Left ventricle myocardium inferior (tissue), 1 donor: ENCODE measurements at regions not wholly inside any gene's neighbourhood (a gene's known extent, or its start where the extent isn't known, plus 50 kb on each side); places are given as distances from the start of the nearest gene placed in this dataset.

ENCODE experiments used
- DNase-seq: peaks from one replicate; pipeline ENCODE4 v3.0.0-alpha.2; 2020
- H3K27ac ChIP-seq: fragments of 200-600 bp; replicated peaks from 2 replicates; pipeline ENCODE4 v1.8.0; 2021
- H3K27me3 ChIP-seq: fragments of 200-600 bp; 2 replicates; pipeline ENCODE4 v1.8.0; 2021; ENCODE audit warnings: low read depth
- H3K36me3 ChIP-seq: fragments of 200-600 bp; 2 replicates; pipeline ENCODE4 v1.8.0; 2021
- H3K4me1 ChIP-seq: fragments of 200-600 bp; 2 replicates; pipeline ENCODE4 v1.8.0; 2021
- H3K4me3 ChIP-seq: fragments of 200-600 bp; 2 replicates; pipeline ENCODE4 v1.8.0; 2021; ENCODE audit warnings: mild to moderate bottlenecking, moderate library complexity
- H3K9me3 ChIP-seq: fragments of 200-600 bp; replicated peaks from 2 replicates; pipeline ENCODE4 v1.8.0; 2021
- CTCF ChIP-seq: fragments of 200-600 bp; IDR thresholded peaks from 2 replicates; pipeline ENCODE4 v1.8.0; 2021; ENCODE audit warnings: antibody characterized with exemption, mild to moderate bottlenecking, borderline replicate concordance
- intact Hi-C: fragments of 100-400 bp; cut with micrococcal nuclease; formaldehyde crosslinking; loops from one replicate; pipeline ENCODE4 v1.11.0; 2022
- donor health status: DM: no; HTN: yes; CAD: no; lungs with severe emphysema.

DNA sequence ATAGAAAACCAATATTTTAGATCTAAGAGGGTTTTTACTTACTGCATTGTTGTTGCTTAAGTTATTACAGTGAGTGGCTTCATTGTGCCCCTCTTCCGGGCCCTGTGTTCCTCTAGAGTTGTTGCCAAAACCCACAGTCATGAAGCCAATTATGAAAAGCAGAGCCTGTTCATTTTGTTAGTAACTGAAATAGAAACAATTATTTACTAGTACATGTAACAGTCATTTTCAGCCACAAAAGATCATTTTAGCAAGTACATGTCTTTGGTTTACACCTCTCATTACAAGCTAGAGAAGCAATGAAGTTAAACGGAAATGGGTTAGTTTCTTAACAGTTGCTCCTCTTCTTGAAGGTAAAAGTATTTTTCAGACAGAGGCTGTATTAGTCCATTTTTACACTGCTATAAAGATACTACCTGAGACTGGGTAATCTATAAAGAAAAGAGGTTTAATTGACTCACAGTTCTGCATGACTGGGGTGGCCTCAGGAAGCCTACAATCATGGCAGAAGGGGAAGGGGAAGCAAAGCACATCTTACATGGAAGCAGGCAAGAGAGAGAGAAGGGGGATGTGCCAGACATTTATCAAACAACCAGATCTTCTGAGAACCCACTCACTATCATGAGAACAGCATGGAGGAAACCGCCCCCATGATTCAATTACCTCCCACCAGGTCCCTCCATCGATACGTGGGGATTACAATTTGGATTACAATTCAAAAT lies 380.5 kb downstream of the SFMBT2 start:
- no peaks in the 10 kb centered on the region for H3K9me3 ChIP-seq
- no peak for TF ChIP-seq CTCF
- intact Hi-C loops: no loop called here
- DNase-seq: no peak
- no peaks in the 10 kb centered on the region for H3K4me1 ChIP-seq
- no peaks in the 10 kb centered on the region for H3K36me3 ChIP-seq
- H3K27ac ChIP-seq: no peak overlapping the region
- H3K4me3 ChIP-seq: no peak overlapping the region
- peaks cover 10% of the 10 kb centered on the region for H3K27me3 ChIP-seq

- Histone ChIP-seq H3K36me3 (no peaks in the 10 kb centered on the region), H3K27ac (no peak overlapping the region), H3K4me3 (no peak overlapping the region), H3K27me3 (peaks cover 10% of the 10 kb centered on the region), H3K4me1 (no peaks in the 10 kb centered on the region), H3K9me3 (no peaks in the 10 kb centered on the region)
- no peak for DNase-seq
- no peak for TF ChIP-seq CTCF
- intact Hi-C loops: no loop called here
Measured at GRCh38 chr10:7029672-7030071, 381.2 kb downstream of the SFMBT2 start.

DNA sequence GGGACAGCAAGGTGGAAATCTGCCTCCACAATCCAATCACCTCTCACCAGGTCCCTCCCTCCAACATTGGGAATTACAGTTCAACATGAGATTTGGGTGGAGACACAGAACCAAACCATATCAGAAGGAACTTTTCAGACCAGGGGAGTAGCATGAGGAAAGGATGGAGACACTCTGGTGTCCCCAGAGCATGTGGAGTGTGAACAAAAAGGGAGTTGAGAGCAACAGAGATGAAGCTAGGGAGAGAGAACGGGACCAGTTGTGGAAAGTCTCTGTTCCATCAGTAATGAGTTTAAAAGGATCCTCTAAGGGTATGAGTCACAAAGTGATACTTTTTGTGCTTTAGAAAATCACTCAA lies 382.0 kb downstream of the SFMBT2 start:
- no peak for DNase-seq
- Histone ChIP-seq H3K9me3 (peaks cover 4% of the 10 kb centered on the region), H3K4me1 (no peaks in the 10 kb centered on the region), H3K36me3 (no peaks in the 10 kb centered on the region), H3K27ac (no peak overlapping the region), H3K27me3 (peaks cover 10% of the 10 kb centered on the region), H3K4me3 (no peak overlapping the region)
- intact Hi-C loops: no loop called here
- no peak for TF ChIP-seq CTCF

GRCh38 chr10:7027913-7028808 lies 382.7 kb downstream of the SFMBT2 start:
- TF ChIP-seq CTCF: no peak
- H3K36me3 ChIP-seq: no peaks in the 10 kb centered on the region
- H3K4me1 ChIP-seq: no peaks in the 10 kb centered on the region
- DNase-seq: no peak
- peaks cover 11% of the 10 kb centered on the region for H3K9me3 ChIP-seq
- intact Hi-C loops: no loop called here
- H3K4me3 ChIP-seq: no peak overlapping the region
- H3K27ac ChIP-seq: no peak overlapping the region
- H3K27me3 ChIP-seq: peaks cover 10% of the 10 kb centered on the region

GRCh38 chr10:7027237-7027912 lies 383.5 kb downstream of the SFMBT2 start:
- Histone ChIP-seq H3K27ac (no peak overlapping the region), H3K9me3 (peaks cover 17% of the 10 kb centered on the region), H3K27me3 (peaks cover 10% of the 10 kb centered on the region), H3K4me3 (no peak overlapping the region), H3K4me1 (no peaks in the 10 kb centered on the region), H3K36me3 (no peaks in the 10 kb centered on the region)
- no peak for DNase-seq
- TF ChIP-seq CTCF: no peak
- intact Hi-C loops: no loop called here
